Endothelial cell of umbilical vein (primary cell): ENCODE measurements at regions not wholly inside any gene's neighbourhood (a gene's known extent, or its start where the extent isn't known, plus 50 kb on each side); places are given as distances from the start of the nearest gene placed in this dataset.

Experiments
- CTCF ChIP-seq, 2 donors: IDR thresholded peaks; 1 replicate in 1 of 2; 2 replicates in 1 of 2; pipeline ENCODE4 v1.5.1; 2011; ENCODE audit warnings: low read length in 2 of 2, mild to moderate bottlenecking in 2 of 2, moderate library complexity in 2 of 2, control low read depth in 1 of 2, inconsistent platforms in 1 of 2, low read depth in 1 of 2; ENCODE audit not compliant: insufficient read depth in 1 of 2; ENCODE audit errors: extremely low read depth in 1 of 2
- GATA2 ChIP-seq: IDR thresholded peaks from 2 replicates; pipeline ENCODE4 v1.7.0; 2011; ENCODE audit warnings: low read depth, mild to moderate bottlenecking, moderate library complexity, mixed read lengths, low read length; ENCODE audit not compliant: insufficient read length, insufficient read depth

- TF ChIP-seq GATA2 (no peak), CTCF (IDR thresholded peaks at IDR 0.05; ENCODE audit: extremely low read depth in 1 of 2, insufficient read depth in 1 of 2, low read depth in 1 of 2, low read length in 2 of 2) (no peak)
These were observed 665.1 kb downstream of the RAPGEF2 start for GRCh38 chr4:159768016-159768415.
